HG03139 (cell line): ENCODE measurements at regions not wholly inside any gene's neighbourhood (a gene's known extent, or its start where the extent isn't known, plus 50 kb on each side); places are given as distances from the start of the nearest gene placed in this dataset.
"Not testable (repeated sequence)": the region's sequence is repeated elsewhere in the genome, so short reads cannot be mapped to it uniquely, and the experiment has no call there.

Source experiments
- ATAC-seq: cut with Tn5 transposase; IDR thresholded peaks from one replicate; pipeline ENCODE4 v1.9.1; 2021; ENCODE audit not compliant: unreplicated experiment

DNA sequence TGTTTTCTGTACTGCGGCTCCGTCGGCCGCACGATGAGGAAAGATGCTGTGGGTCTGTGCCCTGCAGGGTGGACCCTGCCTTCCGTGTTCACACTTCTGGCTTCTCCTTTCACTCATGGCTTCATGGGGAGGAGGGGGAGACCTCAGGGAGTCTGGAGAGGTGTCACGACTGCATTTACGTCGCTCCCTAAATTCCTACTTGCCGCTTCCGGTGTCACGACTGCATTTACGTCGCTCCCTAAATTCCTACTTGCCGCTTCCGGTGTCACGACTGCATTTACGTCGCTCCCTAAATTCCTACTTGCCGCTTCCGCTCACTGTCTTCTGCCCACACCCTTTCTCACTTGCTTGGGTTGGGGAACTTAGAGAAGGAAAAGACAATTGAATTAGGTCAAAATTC, 68.4 kb upstream of the ALKAL2 start:
- ATAC-seq, result not testable (repeated sequence)

- ATAC-seq, result no peak
These were observed 67.9 kb upstream of the ALKAL2 start for GRCh38 chr2:355773-356172.

- ATAC-seq, result no peak
These were observed 64.8 kb upstream of the ALKAL2 start for GRCh38 chr2:352696-353095.

DNA sequence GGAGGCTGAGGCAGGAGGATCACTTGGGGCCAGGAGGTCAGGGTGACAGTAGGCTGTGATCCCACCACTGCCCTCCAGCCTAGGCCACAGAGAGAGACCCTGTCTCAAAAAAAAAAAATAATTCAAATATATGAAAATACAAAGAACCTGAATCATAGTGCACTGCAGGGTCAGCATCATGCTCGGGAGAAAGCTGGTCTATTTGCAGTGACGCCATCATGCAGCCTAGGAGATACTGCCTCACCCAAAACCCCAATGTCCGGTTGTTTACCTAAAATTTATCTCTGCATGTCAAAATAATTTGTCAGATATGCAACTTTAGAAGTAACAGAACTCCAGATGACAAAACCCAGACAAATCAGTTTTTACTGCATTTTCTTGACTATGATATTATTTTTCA, 61.5 kb upstream of the ALKAL2 start:
- no peak for ATAC-seq

DNA sequence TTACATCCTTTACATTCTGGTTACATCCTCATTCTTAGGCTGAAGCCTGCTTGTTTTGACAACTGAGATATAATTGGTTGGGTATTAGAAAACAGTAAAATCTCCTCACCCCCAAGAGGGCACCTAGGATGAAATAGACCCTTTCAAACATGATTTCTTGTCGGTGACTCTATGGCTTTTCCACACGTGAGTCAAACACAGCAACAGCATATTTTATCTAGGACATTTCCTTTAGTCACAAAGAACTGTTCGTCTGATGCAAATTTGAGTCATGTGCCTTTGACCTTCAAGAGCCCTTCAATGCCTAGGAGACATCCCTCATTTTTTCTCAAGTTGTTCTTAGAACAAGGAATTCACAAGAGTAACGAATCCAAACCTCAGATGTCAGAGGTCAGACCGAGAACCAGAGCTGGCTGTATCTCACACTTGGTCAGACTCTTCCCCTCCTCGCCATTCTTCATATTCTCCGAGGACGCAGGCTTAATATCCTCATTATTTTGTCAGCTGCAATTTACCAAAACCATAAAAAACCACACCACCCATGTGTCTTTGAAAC, 60.5 kb upstream of the ALKAL2 start:
- ATAC-seq, result no peak

- no peak for ATAC-seq
These were observed 56.9 kb upstream of the ALKAL2 start for GRCh38 chr2:344811-345210.

- no peak for ATAC-seq
These were observed 55.5 kb upstream of the ALKAL2 start for GRCh38 chr2:343355-343754.

GRCh38 chr2:341912-342311, 54.0 kb upstream of the ALKAL2 start:
- no peak for ATAC-seq

- no peak for ATAC-seq
These were observed 53.2 kb upstream of the ALKAL2 start for GRCh38 chr2:341017-341542.
